Mammary epithelial cell (primary cell): ENCODE measurements at regions not wholly inside any gene's neighbourhood (a gene's known extent, or its start where the extent isn't known, plus 50 kb on each side); places are given as distances from the start of the nearest gene placed in this dataset.
"Not testable (repeated sequence)": the region's sequence is repeated elsewhere in the genome, so short reads cannot be mapped to it uniquely, and the experiment has no call there.

Source experiments
- EZH2 ChIP-seq: IDR thresholded peaks from 2 replicates; pipeline ENCODE4 v1.6.1; 2012; ENCODE audit warnings: low read length, inconsistent platforms, borderline replicate concordance
- TF ChIP-seq, protein P1 (sequence below), 2 donors: IDR thresholded peaks in 1 of 2; conservative IDR thresholded peaks in 1 of 2; 2 replicates each; pipeline ENCODE4 v1.5.1; 2011 to 2012; ENCODE audit warnings: inconsistent platforms in 2 of 2, low read length in 2 of 2, mild to moderate bottlenecking in 2 of 2, control low read depth in 1 of 2, low read depth in 1 of 2; ENCODE audit not compliant: insufficient read depth in 1 of 2; ENCODE audit errors: extremely low read depth in 1 of 2

DNA sequence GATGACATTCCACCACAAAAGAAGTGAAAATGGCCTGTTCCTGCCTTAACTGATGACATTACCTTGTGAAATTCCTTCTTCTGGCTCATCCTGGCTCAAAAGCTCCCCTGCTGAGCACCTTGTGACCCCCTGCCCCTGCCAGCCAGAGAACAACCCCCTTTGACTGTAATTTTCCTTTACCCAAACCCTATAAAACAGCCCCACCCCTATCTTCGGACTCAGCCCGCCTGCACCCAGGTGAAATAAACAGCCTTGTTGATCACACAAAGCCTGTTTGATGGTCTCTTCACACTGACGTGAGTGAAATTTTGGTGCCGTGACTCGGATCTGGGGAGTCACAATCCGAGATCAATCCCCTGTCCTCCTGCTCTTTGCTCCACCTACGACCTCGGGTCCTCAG, 101.0 kb upstream of the GRIN2A start:
- TF ChIP-seq, protein P1, sequence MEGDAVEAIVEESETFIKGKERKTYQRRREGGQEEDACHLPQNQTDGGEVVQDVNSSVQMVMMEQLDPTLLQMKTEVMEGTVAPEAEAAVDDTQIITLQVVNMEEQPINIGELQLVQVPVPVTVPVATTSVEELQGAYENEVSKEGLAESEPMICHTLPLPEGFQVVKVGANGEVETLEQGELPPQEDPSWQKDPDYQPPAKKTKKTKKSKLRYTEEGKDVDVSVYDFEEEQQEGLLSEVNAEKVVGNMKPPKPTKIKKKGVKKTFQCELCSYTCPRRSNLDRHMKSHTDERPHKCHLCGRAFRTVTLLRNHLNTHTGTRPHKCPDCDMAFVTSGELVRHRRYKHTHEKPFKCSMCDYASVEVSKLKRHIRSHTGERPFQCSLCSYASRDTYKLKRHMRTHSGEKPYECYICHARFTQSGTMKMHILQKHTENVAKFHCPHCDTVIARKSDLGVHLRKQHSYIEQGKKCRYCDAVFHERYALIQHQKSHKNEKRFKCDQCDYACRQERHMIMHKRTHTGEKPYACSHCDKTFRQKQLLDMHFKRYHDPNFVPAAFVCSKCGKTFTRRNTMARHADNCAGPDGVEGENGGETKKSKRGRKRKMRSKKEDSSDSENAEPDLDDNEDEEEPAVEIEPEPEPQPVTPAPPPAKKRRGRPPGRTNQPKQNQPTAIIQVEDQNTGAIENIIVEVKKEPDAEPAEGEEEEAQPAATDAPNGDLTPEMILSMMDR (conservative IDR thresholded peaks at IDR 0.05 in 1 of 2, IDR thresholded peaks at IDR 0.05 in 1 of 2; ENCODE audit: extremely low read depth in 1 of 2, insufficient read depth in 1 of 2, low read depth in 1 of 2, low read length in 2 of 2) = not testable (repeated sequence)
- TF ChIP-seq EZH2 = not testable (repeated sequence)
